Suprapubic skin (tissue), 3 donors: ENCODE measurements at regions not wholly inside any gene's neighbourhood (a gene's known extent, or its start where the extent isn't known, plus 50 kb on each side); places are given as distances from the start of the nearest gene placed in this dataset.

ENCODE experiments used
- POLR2A ChIP-seq, 2 donors: fragments of 450-650 bp; IDR thresholded peaks; one replicate each; pipeline ENCODE4 v1.6.1; 2017; ENCODE audit warnings: antibody characterized with exemption in 2 of 2, mild to moderate bottlenecking in 2 of 2, moderate library complexity in 2 of 2
- TF ChIP-seq, protein P1 (sequence below), 2 donors: fragments of 200-600 bp in 1 of 2; fragments of 450-650 bp in 1 of 2; sonication (generic) in 1 of 2; IDR thresholded peaks; one replicate each; pipeline ENCODE4 v1.5.1; 2016 to 2019; ENCODE audit warnings: antibody characterized with exemption in 2 of 2, mild to moderate bottlenecking in 1 of 2, moderate library complexity in 1 of 2

DNA sequence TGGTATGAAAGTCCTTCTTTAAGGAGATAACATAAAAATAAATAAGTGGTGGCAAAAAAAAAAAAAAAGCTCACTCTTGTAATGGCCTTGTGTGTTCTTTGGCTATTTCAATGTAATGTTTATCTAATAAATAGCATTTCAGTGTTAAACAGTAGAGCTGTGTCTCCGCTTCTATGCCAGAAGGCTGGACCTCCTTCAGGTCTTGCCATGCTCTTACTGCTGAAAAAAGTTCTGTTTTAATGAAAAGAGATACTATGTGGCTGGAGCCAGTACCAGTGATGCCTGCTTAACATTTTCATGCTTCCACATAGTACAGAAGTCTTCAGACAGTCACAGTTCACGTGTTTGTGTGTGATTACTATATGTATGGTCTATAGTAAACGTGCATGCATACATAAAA lies 74.1 kb upstream of the PRICKLE1 start:
- no peak for TF ChIP-seq POLR2A (IDR thresholded peaks at IDR 0.05)
- TF ChIP-seq, protein P1, sequence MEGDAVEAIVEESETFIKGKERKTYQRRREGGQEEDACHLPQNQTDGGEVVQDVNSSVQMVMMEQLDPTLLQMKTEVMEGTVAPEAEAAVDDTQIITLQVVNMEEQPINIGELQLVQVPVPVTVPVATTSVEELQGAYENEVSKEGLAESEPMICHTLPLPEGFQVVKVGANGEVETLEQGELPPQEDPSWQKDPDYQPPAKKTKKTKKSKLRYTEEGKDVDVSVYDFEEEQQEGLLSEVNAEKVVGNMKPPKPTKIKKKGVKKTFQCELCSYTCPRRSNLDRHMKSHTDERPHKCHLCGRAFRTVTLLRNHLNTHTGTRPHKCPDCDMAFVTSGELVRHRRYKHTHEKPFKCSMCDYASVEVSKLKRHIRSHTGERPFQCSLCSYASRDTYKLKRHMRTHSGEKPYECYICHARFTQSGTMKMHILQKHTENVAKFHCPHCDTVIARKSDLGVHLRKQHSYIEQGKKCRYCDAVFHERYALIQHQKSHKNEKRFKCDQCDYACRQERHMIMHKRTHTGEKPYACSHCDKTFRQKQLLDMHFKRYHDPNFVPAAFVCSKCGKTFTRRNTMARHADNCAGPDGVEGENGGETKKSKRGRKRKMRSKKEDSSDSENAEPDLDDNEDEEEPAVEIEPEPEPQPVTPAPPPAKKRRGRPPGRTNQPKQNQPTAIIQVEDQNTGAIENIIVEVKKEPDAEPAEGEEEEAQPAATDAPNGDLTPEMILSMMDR (IDR thresholded peaks at IDR 0.05) = no peak
